ENCODE measurements at regions not wholly inside any gene's neighbourhood (a gene's known extent, or its start where the extent isn't known, plus 50 kb on each side); places are given as distances from the start of the nearest gene placed in this dataset.
"Not testable (repeated sequence)": the region's sequence is repeated elsewhere in the genome, so short reads cannot be mapped to it uniquely, and the experiment has no call there.

- no peak for DNase-seq (ENCODE audit: low read depth, low spot score)
- H3K4me3 ChIP-seq (ENCODE audit: insufficient read length, low read depth): no peak overlapping the region
- TF ChIP-seq SUZ12 (IDR thresholded peaks at IDR 0.05; ENCODE audit: extremely low read depth, insufficient read depth, insufficient read length) (no peak), YY1 (IDR thresholded peaks at IDR 0.05; ENCODE audit: insufficient read depth, insufficient read length) (no peak), ZNF274 (IDR thresholded peaks at IDR 0.05; ENCODE audit: low read depth, low read length) (no peak)
- no peaks in the 10 kb centered on the region for H3K36me3 ChIP-seq (ENCODE audit: insufficient read depth, insufficient read length, low read length)
- no peaks in the 10 kb centered on the region for H3K4me1 ChIP-seq (ENCODE audit: insufficient read depth, insufficient read length)
- H3K27me3 ChIP-seq (ENCODE audit: insufficient read depth, insufficient read length): no peaks in the 10 kb centered on the region
- no peak overlapping the region for H3K9ac ChIP-seq (ENCODE audit: insufficient read length, low read depth)
- no peaks in the 10 kb centered on the region for H3K9me3 ChIP-seq (ENCODE audit: insufficient read depth, low read length)
Measured at GRCh38 chr1:121443001-121443540, 258.3 kb downstream of the SRGAP2C start.

DNA sequence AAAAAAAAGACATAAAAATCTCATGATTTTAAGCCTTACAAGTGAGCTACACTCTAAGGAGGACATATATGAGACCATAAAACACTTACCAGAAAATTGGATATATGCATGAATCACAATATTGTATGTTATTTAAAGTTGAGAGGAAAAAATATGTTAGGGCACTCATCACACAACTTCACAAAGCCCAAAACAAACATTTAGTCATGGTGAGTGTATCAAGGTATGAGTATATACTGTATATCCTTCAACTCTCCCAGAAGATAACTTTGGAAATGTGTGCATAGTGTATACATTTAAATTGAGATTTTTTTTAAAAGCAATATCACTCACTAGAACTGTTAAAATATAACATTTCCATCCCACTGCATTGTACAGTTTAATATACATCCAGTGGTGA lies 259.3 kb downstream of the SRGAP2C start:
- DNase-seq (ENCODE audit: low read depth, low spot score): no peak
- Histone ChIP-seq H3K36me3 (ENCODE audit: insufficient read depth, insufficient read length, low read length) (no peaks in the 10 kb centered on the region), H3K9me3 (ENCODE audit: insufficient read depth, low read length) (no peaks in the 10 kb centered on the region), H3K9ac (ENCODE audit: insufficient read length, low read depth) (no peak overlapping the region), H3K4me1 (ENCODE audit: insufficient read depth, insufficient read length) (no peaks in the 10 kb centered on the region), H3K4me3 (ENCODE audit: insufficient read length, low read depth) (no peak overlapping the region), H3K27me3 (ENCODE audit: insufficient read depth, insufficient read length) (no peaks in the 10 kb centered on the region)
- TF ChIP-seq SUZ12 (IDR thresholded peaks at IDR 0.05; ENCODE audit: extremely low read depth, insufficient read depth, insufficient read length) (no peak), YY1 (IDR thresholded peaks at IDR 0.05; ENCODE audit: insufficient read depth, insufficient read length) (no peak), ZNF274 (IDR thresholded peaks at IDR 0.05; ENCODE audit: low read depth, low read length) (no peak)

GRCh38 chr1:121445679-121446078 lies 260.9 kb downstream of the SRGAP2C start:
- Histone ChIP-seq H3K36me3 (ENCODE audit: insufficient read depth, insufficient read length, low read length) (no peaks in the 10 kb centered on the region), H3K27me3 (ENCODE audit: insufficient read depth, insufficient read length) (no peaks in the 10 kb centered on the region)

DNA sequence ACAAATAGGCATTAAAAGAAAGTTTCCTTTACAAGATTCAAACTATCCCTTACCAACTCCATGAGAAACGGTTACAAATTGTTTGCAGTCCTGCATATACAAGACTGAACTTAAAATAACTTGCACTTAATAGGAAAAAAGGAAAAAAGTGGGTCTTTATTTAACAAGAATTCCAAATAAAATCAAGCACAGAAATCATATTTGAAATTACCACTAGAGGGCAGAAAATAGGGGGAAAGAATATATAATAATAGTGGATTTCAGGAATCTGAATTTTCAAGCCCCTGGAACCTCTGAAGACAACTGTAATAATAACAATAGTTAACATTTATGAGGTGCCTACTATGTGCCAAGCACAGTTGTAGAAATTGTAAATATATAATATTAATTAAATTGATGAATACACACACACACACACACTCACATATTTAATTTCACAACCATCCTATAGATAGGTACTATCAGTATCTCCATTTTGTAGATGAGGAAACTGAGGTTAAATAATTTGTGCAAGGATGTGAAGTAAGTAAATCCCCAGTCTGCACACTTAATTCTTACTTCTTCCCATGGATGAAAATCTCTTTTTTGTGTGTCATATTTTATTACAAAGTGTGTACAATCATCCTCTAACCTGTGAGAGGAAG lies 262.6 kb downstream of the SRGAP2C start:
- not testable (repeated sequence) for H3K27me3 ChIP-seq (ENCODE audit: insufficient read depth, insufficient read length); H3K9ac ChIP-seq (ENCODE audit: insufficient read length, low read depth); H3K36me3 ChIP-seq (ENCODE audit: insufficient read depth, insufficient read length, low read length); DNase-seq (ENCODE audit: low read depth, low spot score); H3K4me3 ChIP-seq (ENCODE audit: insufficient read length, low read depth); H3K4me1 ChIP-seq (ENCODE audit: insufficient read depth, insufficient read length); H3K9me3 ChIP-seq (ENCODE audit: insufficient read depth, low read length)

More at GRCh38 chr1:121445679-121446078, 260.9 kb downstream of the SRGAP2C start:
- TF ChIP-seq ZNF274 (IDR thresholded peaks at IDR 0.05; ENCODE audit: low read depth, low read length) (no peak), YY1 (IDR thresholded peaks at IDR 0.05; ENCODE audit: insufficient read depth, insufficient read length) (no peak), SUZ12 (IDR thresholded peaks at IDR 0.05; ENCODE audit: extremely low read depth, insufficient read depth, insufficient read length) (no peak)
- Histone ChIP-seq H3K4me3 (ENCODE audit: insufficient read length, low read depth) (no peak overlapping the region), H3K9ac (ENCODE audit: insufficient read length, low read depth) (no peak overlapping the region), H3K9me3 (ENCODE audit: insufficient read depth, low read length) (no peaks in the 10 kb centered on the region), H3K4me1 (ENCODE audit: insufficient read depth, insufficient read length) (no peaks in the 10 kb centered on the region)
- no peak for DNase-seq (ENCODE audit: low read depth, low spot score)

- not testable (repeated sequence) for H3K4me1 ChIP-seq (ENCODE audit: insufficient read depth, insufficient read length); H3K4me3 ChIP-seq (ENCODE audit: insufficient read length, low read depth); H3K9me3 ChIP-seq (ENCODE audit: insufficient read depth, low read length); H3K9ac ChIP-seq (ENCODE audit: insufficient read length, low read depth); H3K27me3 ChIP-seq (ENCODE audit: insufficient read depth, insufficient read length); H3K36me3 ChIP-seq (ENCODE audit: insufficient read depth, insufficient read length, low read length); DNase-seq (ENCODE audit: low read depth, low spot score)
Measured at GRCh38 chr1:121448064-121448463, 263.3 kb downstream of the SRGAP2C start.

DNA sequence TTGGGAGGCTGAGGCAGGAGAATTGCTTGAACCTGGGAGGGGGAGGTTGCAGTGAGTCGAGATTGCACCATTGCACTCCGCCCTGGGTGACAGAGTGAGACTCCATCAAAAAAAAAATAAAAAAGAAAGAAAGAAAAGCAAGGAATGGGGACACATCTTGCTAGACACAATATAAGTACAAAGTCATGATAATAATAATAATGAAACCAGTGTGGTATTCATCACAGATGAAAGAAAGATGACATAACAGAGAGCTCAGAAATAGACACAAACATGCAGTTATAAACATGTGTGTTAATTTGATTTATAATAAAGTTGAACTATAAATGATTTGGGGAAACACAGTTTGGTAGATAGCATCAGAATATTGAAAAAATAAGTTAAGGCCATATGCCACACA lies 264.1 kb downstream of the SRGAP2C start:
- Histone ChIP-seq H3K9me3 (ENCODE audit: insufficient read depth, low read length) (no peaks in the 10 kb centered on the region), H3K4me1 (ENCODE audit: insufficient read depth, insufficient read length) (no peaks in the 10 kb centered on the region)

DNA sequence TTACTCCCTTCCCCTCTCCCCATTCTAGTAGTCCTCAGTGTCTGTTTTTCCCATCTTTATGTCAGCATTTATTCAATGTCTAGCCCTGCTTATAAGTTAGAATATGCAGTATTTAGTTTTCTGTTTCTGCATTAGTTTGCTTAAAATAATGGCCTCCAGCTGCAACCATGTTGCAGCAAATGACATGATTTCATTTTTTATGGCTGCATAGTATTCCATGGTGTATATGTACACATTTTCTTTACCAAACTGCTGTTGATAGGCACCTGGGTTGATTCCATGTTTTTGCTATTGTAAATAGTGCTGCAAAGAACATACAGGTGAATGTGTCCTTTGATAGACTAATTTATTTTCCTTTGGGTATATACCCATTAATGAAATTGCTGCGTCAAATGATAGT lies 267.7 kb downstream of the SRGAP2C start:
- no peak overlapping the region for H3K4me3 ChIP-seq (ENCODE audit: insufficient read length, low read depth)
- H3K4me1 ChIP-seq (ENCODE audit: insufficient read depth, insufficient read length): no peaks in the 10 kb centered on the region
- TF ChIP-seq YY1 (IDR thresholded peaks at IDR 0.05; ENCODE audit: insufficient read depth, insufficient read length) (no peak), ZNF274 (IDR thresholded peaks at IDR 0.05; ENCODE audit: low read depth, low read length) (no peak), SUZ12 (IDR thresholded peaks at IDR 0.05; ENCODE audit: extremely low read depth, insufficient read depth, insufficient read length) (no peak)
- H3K9me3 ChIP-seq (ENCODE audit: insufficient read depth, low read length): no peaks in the 10 kb centered on the region
- H3K27me3 ChIP-seq (ENCODE audit: insufficient read depth, insufficient read length): no peaks in the 10 kb centered on the region
- DNase-seq (ENCODE audit: low read depth, low spot score): no peak
- no peaks in the 10 kb centered on the region for H3K36me3 ChIP-seq (ENCODE audit: insufficient read depth, insufficient read length, low read length)
- no peak overlapping the region for H3K9ac ChIP-seq (ENCODE audit: insufficient read length, low read depth)

More for the DNA sequence above, 264.1 kb downstream of the SRGAP2C start:
- Histone ChIP-seq H3K4me3 (ENCODE audit: insufficient read length, low read depth) (no peak overlapping the region), H3K9ac (ENCODE audit: insufficient read length, low read depth) (no peak overlapping the region), H3K36me3 (ENCODE audit: insufficient read depth, insufficient read length, low read length) (no peaks in the 10 kb centered on the region), H3K27me3 (ENCODE audit: insufficient read depth, insufficient read length) (no peaks in the 10 kb centered on the region)
- TF ChIP-seq ZNF274 (IDR thresholded peaks at IDR 0.05; ENCODE audit: low read depth, low read length) (no peak), YY1 (IDR thresholded peaks at IDR 0.05; ENCODE audit: insufficient read depth, insufficient read length) (no peak), SUZ12 (IDR thresholded peaks at IDR 0.05; ENCODE audit: extremely low read depth, insufficient read depth, insufficient read length) (no peak)
- no peak for DNase-seq (ENCODE audit: low read depth, low spot score)
